ENCODE measurements at regions not wholly inside any gene's neighbourhood (a gene's known extent, or its start where the extent isn't known, plus 50 kb on each side); places are given as distances from the start of the nearest gene placed in this dataset.
"Not testable (repeated sequence)": the region's sequence is repeated elsewhere in the genome, so short reads cannot be mapped to it uniquely, and the experiment has no call there.

GRCh38 chr12:22115711-22116110 is 69.7 kb downstream of the CMAS start:
- no peak for DNase-seq (ENCODE audit: low spot score)

GRCh38 chr12:22116376-22116775 is 70.4 kb downstream of the CMAS start:
- no peak for DNase-seq (ENCODE audit: low spot score)

- peak; percentile 25 for DNase-seq (ENCODE audit: low spot score)
These were observed 71.7 kb downstream of the CMAS start for GRCh38 chr12:22117563-22118237.

- no peak for DNase-seq (ENCODE audit: low spot score)
These were observed 72.3 kb downstream of the CMAS start for GRCh38 chr12:22118238-22118790.

- no peak for DNase-seq (ENCODE audit: low spot score)
These were observed 75.2 kb downstream of the CMAS start for GRCh38 chr12:22121224-22121623.

GRCh38 chr12:22122359-22122758 is 76.3 kb downstream of the CMAS start:
- DNase-seq (ENCODE audit: low spot score): no peak

GRCh38 chr12:22124987-22125386 is 79.0 kb downstream of the CMAS start:
- DNase-seq (ENCODE audit: low spot score): no peak

- DNase-seq (ENCODE audit: low spot score): not testable (repeated sequence)
These were observed 80.1 kb downstream of the CMAS start for GRCh38 chr12:22126101-22126500.

GRCh38 chr12:22126758-22127157 is 80.7 kb downstream of the CMAS start:
- no peak for DNase-seq (ENCODE audit: low spot score)

- no peak for DNase-seq (ENCODE audit: low spot score)
These were observed 84.7 kb downstream of the CMAS start for GRCh38 chr12:22130671-22131070.

GRCh38 chr12:22136604-22137117 is 90.6 kb downstream of the CMAS start:
- DNase-seq (ENCODE audit: low spot score): not testable (repeated sequence)
